T1000 (cell line): ENCODE measurements at regions not wholly inside any gene's neighbourhood (a gene's known extent, or its start where the extent isn't known, plus 50 kb on each side); places are given as distances from the start of the nearest gene placed in this dataset.

ENCODE experiments used
- DNase-seq: peaks from one replicate; lab custom pipeline; 2025; ENCODE audit warnings: mixed read lengths; lab: John Stamatoyannopoulos, UW

DNA sequence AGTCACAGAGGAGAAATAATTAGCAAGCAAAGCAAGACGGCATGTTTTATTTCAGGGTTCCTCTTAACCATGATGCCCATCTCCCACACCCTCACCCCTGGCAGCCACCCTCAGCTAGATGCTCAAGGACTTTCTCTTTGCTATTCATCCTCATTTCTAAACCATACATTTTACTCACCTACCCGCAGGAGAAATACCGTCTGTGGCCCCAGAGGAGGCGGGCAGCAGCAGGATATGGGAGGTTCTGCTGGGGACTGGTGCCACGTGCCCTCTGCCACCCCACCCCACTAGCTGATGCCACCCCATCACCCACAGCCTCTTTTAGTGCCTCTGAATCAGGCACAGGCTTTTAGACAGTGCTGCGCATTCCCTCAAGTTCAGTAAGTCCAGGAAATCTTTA lies 168.7 kb upstream of the ITGB1 start:
- DNase-seq: no peak

- no peak for DNase-seq
Observed at GRCh38 chr10:33125522-33126517, 167.8 kb upstream of the ITGB1 start.

- DNase-seq: no peak
Observed at GRCh38 chr10:33125111-33125510, 167.1 kb upstream of the ITGB1 start.

- DNase-seq: no peak
Observed at GRCh38 chr10:33123680-33124079, 165.7 kb upstream of the ITGB1 start.

GRCh38 chr10:33122014-33122809 lies 164.2 kb upstream of the ITGB1 start:
- DNase-seq: peak; percentile 31

DNA sequence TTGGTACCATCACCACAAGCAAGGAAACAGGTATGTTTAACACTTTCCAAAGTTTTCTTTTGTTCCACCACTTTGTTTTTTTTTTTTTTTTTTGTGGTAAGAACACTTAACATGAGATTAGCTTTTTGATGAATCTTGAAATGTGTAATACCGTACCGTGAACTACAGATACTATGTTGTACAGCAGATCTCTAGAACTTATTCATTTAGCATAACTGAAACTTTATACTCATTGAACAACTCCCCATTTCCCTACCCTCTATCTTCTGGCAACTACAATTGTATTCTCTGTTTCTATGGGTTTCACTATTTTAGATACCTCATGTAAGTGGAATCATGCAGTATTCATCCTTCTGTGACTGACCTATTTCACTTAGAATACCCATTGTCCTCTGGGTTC lies 162.7 kb upstream of the ITGB1 start:
- DNase-seq: no peak

GRCh38 chr10:33120275-33120674 lies 162.2 kb upstream of the ITGB1 start:
- no peak for DNase-seq

- no peak for DNase-seq
Observed at GRCh38 chr10:33117816-33118215, 159.8 kb upstream of the ITGB1 start.

GRCh38 chr10:33117230-33117629 lies 159.2 kb upstream of the ITGB1 start:
- no peak for DNase-seq

DNA sequence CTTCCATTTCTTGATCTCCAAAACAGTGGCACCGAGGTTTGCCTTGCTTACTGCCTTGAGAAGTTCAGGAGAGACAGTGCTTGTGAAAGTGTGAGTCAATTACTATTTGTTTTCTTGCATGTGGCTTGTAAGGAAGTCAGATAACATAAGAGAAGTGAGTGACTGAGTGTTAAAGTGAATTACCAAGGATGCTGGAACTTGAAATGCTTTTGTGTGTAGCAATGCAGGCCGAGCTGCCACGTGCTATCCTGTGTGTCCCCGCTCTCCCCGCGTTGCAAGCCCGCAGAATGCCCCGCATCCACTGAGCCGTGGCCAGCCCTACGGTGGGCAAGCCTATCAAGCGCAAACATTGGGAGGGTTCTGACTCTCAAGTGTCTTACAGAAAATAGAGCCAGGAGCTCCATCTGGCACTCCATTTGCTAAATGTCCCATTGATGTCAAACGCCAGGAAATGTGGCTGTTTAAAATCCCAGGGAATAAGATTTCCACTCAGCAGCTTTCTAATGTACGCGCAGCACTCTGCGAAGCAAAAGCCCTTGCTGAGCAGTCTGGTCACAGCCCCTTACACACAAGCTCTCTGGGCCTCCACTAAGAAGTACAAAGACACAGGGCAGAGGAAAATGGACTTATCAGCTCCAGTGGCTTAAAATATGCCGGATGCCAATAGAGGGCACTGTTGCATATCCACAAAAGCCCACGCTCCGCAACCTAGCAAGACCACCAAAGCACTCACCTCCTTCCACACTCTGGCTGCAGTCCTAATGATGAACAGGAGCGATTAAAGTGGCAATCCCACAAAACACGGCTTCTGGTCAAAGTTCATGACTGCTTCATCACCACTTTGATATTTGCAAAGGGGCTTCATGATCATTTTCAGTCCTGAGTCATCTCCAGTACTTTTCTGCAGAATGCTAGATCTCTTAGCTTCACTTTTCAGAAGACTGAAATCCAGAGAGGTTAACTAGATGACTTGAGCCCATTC lies 158.0 kb upstream of the ITGB1 start:
- DNase-seq: peak; percentile 21

DNA sequence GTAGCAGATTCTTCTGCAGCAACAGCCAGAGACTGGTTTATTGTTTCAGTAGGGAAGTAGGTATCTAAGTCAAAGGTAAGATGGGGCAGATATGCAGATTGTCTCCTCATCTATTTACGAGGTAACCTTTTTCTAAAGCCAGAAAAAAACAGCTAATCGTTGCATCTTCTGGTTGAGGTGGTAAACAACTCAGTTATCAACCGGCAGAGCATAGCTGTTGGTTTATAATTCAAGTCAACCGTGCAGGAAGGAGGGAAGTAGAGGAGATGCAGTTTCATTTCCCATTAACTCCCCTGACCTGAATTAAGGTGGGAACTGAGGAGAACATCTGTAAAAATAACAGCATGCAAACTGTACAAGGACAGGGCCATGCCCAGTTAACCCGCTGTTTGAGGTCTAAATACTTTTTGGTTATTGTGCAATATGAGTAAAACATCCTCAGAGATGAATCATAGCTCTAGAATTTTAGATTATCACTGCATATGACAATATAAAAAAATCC lies 156.5 kb upstream of the ITGB1 start:
- no peak for DNase-seq

DNA sequence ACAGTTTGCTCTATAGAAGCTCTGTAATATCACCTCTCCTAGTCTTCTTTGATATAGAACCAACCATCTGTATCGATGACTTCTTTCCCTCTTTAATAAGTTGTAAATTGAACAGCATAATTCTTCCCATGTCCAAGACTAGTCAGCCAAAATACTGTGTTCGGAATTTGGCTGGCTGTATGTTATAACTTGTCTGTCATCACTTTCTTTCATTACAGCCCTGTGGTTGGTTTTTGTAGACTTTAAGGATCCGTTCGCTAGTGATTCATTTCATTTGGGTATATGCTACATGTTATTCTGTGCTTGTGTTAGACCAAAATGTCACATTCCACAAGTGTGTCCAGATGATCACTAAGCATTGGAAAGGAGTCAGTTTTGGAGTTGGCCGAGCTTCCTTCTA lies 155.4 kb upstream of the ITGB1 start:
- no peak for DNase-seq

GRCh38 chr10:33112831-33113455 lies 154.9 kb upstream of the ITGB1 start:
- no peak for DNase-seq

- DNase-seq: no peak
Observed at GRCh38 chr10:33111488-33112051, 153.5 kb upstream of the ITGB1 start.

GRCh38 chr10:33109788-33110469 lies 151.9 kb upstream of the ITGB1 start:
- DNase-seq: no peak

DNA sequence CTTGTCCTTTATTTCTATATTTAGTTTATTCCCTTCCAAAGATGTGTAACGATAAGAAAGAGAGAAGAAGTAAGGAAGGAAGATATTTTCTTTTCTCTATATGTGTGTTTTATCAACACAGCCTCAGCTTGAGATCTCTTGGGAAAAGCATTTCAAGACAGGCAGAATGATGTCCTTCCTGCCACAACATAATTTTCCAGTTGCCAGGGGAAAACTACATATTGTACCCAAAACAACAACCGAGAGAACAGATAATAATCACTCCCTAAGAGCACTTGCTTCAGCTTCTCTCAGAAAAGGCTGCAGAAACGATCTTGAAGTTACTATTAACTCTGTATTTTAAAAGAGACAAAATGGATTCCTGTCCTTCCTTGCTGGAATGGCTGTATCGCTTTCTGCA lies 151.4 kb upstream of the ITGB1 start:
- no peak for DNase-seq

DNA sequence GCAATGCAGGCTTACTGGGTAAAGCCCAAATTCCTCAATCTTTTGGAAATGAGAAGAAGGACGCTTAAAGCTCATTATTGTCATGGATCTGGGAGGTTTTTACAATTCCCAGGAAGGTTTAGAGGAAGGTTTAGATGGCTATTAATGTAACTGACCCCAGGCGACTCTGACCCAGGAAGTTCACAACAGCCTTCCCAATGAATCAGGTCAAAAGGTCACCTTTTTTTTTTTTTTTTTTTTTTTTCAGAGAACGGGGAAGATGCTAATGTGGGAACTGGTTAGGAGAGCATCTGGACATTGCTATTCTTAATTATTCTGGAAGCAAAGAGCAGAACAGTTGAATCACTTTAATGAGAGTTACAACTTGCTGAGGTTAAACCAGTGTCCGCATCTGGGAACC lies 149.9 kb upstream of the ITGB1 start:
- no peak for DNase-seq

- no peak for DNase-seq
Observed at GRCh38 chr10:33106767-33107166, 148.7 kb upstream of the ITGB1 start.

DNA sequence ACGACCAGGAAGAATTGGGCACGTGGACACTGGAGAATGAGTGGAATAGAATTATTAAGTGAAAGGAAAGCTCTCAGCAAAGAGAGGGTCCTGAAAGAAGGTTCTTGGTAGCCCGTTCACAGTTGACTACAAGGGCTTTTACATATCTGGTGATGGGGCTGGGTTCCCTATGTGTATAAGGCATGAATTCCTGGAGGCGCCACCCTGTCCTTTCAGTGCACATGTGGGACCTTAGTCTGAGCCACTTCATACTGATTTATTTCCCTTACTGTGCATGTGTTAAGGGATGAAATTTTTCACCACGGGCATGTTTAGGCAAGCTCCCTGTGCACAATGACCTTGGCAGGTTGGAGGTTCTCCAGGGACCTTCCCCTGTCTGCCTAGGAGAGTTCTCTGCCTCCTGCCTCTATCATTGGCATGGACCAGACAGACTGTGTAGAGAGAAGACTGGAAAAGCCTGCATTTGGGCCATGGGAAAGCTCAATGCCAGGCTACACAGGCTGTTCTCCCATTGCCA lies 145.9 kb upstream of the ITGB1 start:
- DNase-seq: no peak

DNA sequence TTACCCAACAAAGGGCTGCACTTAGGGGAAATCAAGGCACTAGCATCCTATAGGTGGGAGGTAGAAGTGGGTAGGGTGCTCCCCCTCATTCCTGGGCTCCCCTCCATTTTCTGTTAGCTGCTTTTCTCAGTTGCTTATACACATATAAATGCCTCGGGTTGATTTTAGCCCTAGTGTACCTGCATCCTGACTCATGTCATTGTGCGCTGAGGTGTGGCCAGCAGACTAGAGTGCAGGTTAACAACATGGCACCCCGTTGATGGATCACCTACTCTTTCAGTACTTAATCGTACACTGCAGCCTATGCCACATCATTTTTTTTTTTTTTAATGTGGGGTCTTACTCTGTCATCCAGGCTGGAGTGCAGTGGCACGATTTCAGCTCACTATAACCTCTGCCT lies 144.0 kb upstream of the ITGB1 start:
- DNase-seq: no peak
